Loucy (cell line): ENCODE measurements at regions not wholly inside any gene's neighbourhood (a gene's known extent, or its start where the extent isn't known, plus 50 kb on each side); places are given as distances from the start of the nearest gene placed in this dataset.

Source experiments
- EZH2phosphoT487 ChIP-seq: fragments of 200-600 bp; IDR thresholded peaks from 2 replicates; pipeline ENCODE4 v1.6.1; 2018; ENCODE audit warnings: antibody characterized with exemption, mild to moderate bottlenecking, moderate library complexity, borderline replicate concordance
- TF ChIP-seq, protein P1 (sequence below): fragments of 200-600 bp; sonication (generic); conservative IDR thresholded peaks from 2 replicates; pipeline ENCODE4 v1.5.1; 2014; ENCODE audit warnings: mild to moderate bottlenecking, antibody characterized with exemption, low read length

- TF ChIP-seq, protein P1, sequence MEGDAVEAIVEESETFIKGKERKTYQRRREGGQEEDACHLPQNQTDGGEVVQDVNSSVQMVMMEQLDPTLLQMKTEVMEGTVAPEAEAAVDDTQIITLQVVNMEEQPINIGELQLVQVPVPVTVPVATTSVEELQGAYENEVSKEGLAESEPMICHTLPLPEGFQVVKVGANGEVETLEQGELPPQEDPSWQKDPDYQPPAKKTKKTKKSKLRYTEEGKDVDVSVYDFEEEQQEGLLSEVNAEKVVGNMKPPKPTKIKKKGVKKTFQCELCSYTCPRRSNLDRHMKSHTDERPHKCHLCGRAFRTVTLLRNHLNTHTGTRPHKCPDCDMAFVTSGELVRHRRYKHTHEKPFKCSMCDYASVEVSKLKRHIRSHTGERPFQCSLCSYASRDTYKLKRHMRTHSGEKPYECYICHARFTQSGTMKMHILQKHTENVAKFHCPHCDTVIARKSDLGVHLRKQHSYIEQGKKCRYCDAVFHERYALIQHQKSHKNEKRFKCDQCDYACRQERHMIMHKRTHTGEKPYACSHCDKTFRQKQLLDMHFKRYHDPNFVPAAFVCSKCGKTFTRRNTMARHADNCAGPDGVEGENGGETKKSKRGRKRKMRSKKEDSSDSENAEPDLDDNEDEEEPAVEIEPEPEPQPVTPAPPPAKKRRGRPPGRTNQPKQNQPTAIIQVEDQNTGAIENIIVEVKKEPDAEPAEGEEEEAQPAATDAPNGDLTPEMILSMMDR = no peak
- no peak for TF ChIP-seq EZH2phosphoT487
Observed at GRCh38 chr10:10362800-10363199, 654.9 kb upstream of the CELF2 start.
